ENCODE measurements at regions not wholly inside any gene's neighbourhood (a gene's known extent, or its start where the extent isn't known, plus 50 kb on each side); places are given as distances from the start of the nearest gene placed in this dataset.
A peak's percentile ranks its signal among the peaks of the same experiment; 100 is the strongest.

GRCh38 chr4:19776021-19776459 lies 475.7 kb upstream of the SLIT2 start:
- FAIRE-seq = no peak

GRCh38 chr4:19774690-19775256 lies 476.9 kb upstream of the SLIT2 start:
- no peak for FAIRE-seq

GRCh38 chr4:19772581-19772980 lies 479.1 kb upstream of the SLIT2 start:
- FAIRE-seq = no peak

GRCh38 chr4:19756661-19757060 lies 495.0 kb upstream of the SLIT2 start:
- FAIRE-seq = no peak

- FAIRE-seq = no peak
Measured at GRCh38 chr4:19752599-19752998, 499.1 kb upstream of the SLIT2 start.

- peak; percentile 99 for FAIRE-seq
Measured at GRCh38 chr4:19748519-19749479, 502.9 kb upstream of the SLIT2 start.

- FAIRE-seq = no peak
Measured at GRCh38 chr4:19746377-19746776, 505.3 kb upstream of the SLIT2 start.

GRCh38 chr4:19743115-19743638 lies 508.5 kb upstream of the SLIT2 start:
- no peak for FAIRE-seq

GRCh38 chr4:19739101-19739651 lies 512.5 kb upstream of the SLIT2 start:
- FAIRE-seq = peak; percentile 8

- FAIRE-seq = peak; percentile 33
Measured at GRCh38 chr4:19736968-19737756, 514.5 kb upstream of the SLIT2 start.

GRCh38 chr4:19735012-19735411 lies 516.7 kb upstream of the SLIT2 start:
- peak; percentile 72 for FAIRE-seq

- FAIRE-seq = no peak
Measured at GRCh38 chr4:19729886-19730651, 521.6 kb upstream of the SLIT2 start.

- no peak for FAIRE-seq
Measured at GRCh38 chr4:19728773-19729172, 522.9 kb upstream of the SLIT2 start.

- FAIRE-seq = no peak
Measured at GRCh38 chr4:19727141-19727540, 524.6 kb upstream of the SLIT2 start.

GRCh38 chr4:19725130-19725529 lies 526.6 kb upstream of the SLIT2 start:
- no peak for FAIRE-seq

GRCh38 chr4:19722404-19722803 lies 529.3 kb upstream of the SLIT2 start:
- no peak for FAIRE-seq

GRCh38 chr4:19721587-19721986 lies 530.1 kb upstream of the SLIT2 start:
- no peak for FAIRE-seq

- no peak for FAIRE-seq
Measured at GRCh38 chr4:19720610-19721009, 531.1 kb upstream of the SLIT2 start.

GRCh38 chr4:19720190-19720589 lies 531.5 kb upstream of the SLIT2 start:
- FAIRE-seq = no peak

GRCh38 chr4:19711871-19712270 lies 539.8 kb upstream of the SLIT2 start:
- FAIRE-seq = no peak

GRCh38 chr4:19707876-19708275 lies 543.8 kb upstream of the SLIT2 start:
- FAIRE-seq = no peak

GRCh38 chr4:19703391-19703790 lies 548.3 kb upstream of the SLIT2 start:
- no peak for FAIRE-seq

Measured in endometrium (tissue), 2 donors.